Type B pancreatic cell (in vitro differentiated cells): ENCODE measurements at regions not wholly inside any gene's neighbourhood (a gene's known extent, or its start where the extent isn't known, plus 50 kb on each side); places are given as distances from the start of the nearest gene placed in this dataset.

Experiments used
- DNase-seq: peaks from one replicate; pipeline ENCODE4 v3.0.0; 2021; ENCODE audit warnings: mixed read lengths; ENCODE audit not compliant: unreplicated experiment; ENCODE audit errors: extremely low spot score
- H3K27ac Mint-ChIP-seq: 2 replicates; pipeline ENCODE4 v1.8.0; 2021; ENCODE audit warnings: mild to moderate bottlenecking, mixed read lengths
- H3K27me3 Mint-ChIP-seq: 2 replicates; pipeline ENCODE4 v1.8.0; 2021; ENCODE audit warnings: mixed read lengths
- H3K36me3 Mint-ChIP-seq: 2 replicates; pipeline ENCODE4 v1.8.0; 2021; ENCODE audit warnings: mixed read lengths
- H3K4me1 Mint-ChIP-seq: one replicate; pipeline ENCODE4 v1.8.0; 2021; ENCODE audit warnings: mixed read lengths; ENCODE audit not compliant: unreplicated experiment
- H3K4me3 Mint-ChIP-seq: 2 replicates; pipeline ENCODE4 v1.8.0; 2021; ENCODE audit warnings: mild to moderate bottlenecking, mixed read lengths
- H3K9me3 Mint-ChIP-seq: 2 replicates; pipeline ENCODE4 v1.8.0; 2021; ENCODE audit warnings: mixed read lengths
- CTCF ChIP-seq: fragments of 200-600 bp; sonication (generic); conservative IDR thresholded peaks from 2 replicates; pipeline ENCODE4 v1.5.0; 2021; ENCODE audit warnings: antibody characterized with exemption, mild to moderate bottlenecking

DNA sequence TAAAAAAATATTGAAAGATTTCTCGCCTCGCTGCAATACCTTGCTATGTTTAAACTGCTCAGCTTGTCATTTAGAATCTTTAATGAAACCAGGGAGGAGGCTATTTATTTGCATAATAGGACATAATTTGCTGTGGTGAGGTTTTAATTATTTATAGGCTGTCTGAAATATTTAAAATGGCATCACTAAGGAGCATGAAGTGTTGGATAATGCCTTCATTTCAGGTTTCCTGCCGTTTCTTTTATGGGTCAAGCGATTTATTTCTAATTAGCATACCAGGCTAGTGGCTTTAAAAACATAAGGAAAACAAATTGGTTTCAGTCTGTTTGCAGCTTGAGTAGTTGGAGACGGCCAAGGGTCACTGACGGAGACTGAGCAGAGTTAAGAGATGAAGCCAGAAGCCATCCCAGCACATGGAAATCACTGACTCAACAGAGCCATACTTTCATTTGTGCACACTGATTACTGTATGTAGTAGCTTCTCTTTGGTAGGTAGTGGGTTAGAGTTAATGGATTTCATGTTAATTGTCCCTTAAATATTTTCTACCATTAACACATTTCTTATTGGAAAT is 1962.4 kb upstream of the TENM3 start:
- Mint-ChIP-seq H3K36me3 (no peaks in the 10 kb centered on the region), H3K27me3 (no peaks in the 10 kb centered on the region), H3K9me3 (no peaks in the 10 kb centered on the region), H3K27ac (no peak overlapping the region), H3K4me3 (no peak overlapping the region), H3K4me1 (peaks cover 5% of the 10 kb centered on the region)
- no peak for TF ChIP-seq CTCF
- no peak for DNase-seq

- no peak overlapping the region for H3K27ac Mint-ChIP-seq
- H3K36me3 Mint-ChIP-seq = no peaks in the 10 kb centered on the region
- no peak for TF ChIP-seq CTCF
- no peak for DNase-seq
- H3K27me3 Mint-ChIP-seq = no peaks in the 10 kb centered on the region
- H3K9me3 Mint-ChIP-seq = no peaks in the 10 kb centered on the region
- peaks cover 5% of the 10 kb centered on the region for H3K4me1 Mint-ChIP-seq
- no peak overlapping the region for H3K4me3 Mint-ChIP-seq
These were observed 1961.5 kb upstream of the TENM3 start for GRCh38 chr4:180281724-180282123.

DNA sequence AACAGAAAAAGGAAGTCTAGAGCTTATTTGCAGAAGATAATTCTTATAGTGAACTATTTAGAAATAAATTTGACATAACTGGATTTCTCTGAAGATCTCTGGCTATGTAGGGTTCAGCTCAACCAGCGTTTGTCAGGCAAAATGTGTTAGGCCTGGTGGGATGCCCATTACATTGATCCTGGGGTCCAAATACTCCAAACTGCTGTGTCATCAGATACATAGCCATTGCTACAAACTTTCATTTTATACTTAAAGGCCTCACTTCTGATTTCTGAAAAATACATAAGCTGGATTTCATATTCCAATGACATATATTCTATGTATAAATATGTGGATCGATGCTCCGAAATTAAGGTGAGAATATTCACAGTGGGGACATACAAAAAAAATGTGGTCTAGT is 1958.9 kb upstream of the TENM3 start:
- H3K9me3 Mint-ChIP-seq = no peaks in the 10 kb centered on the region
- H3K27me3 Mint-ChIP-seq = no peaks in the 10 kb centered on the region

GRCh38 chr4:180285796-180286195 is 1957.4 kb upstream of the TENM3 start:
- no peaks in the 10 kb centered on the region for H3K27me3 Mint-ChIP-seq
- no peak overlapping the region for H3K4me3 Mint-ChIP-seq
- H3K9me3 Mint-ChIP-seq = no peaks in the 10 kb centered on the region
- DNase-seq = no peak
- no peaks in the 10 kb centered on the region for H3K36me3 Mint-ChIP-seq
- H3K27ac Mint-ChIP-seq = no peak overlapping the region
- H3K4me1 Mint-ChIP-seq = peaks cover 5% of the 10 kb centered on the region
- no peak for TF ChIP-seq CTCF

More for the DNA sequence above, 1958.9 kb upstream of the TENM3 start:
- Mint-ChIP-seq H3K4me1 (peaks cover 5% of the 10 kb centered on the region), H3K4me3 (no peak overlapping the region), H3K36me3 (no peaks in the 10 kb centered on the region), H3K27ac (no peak overlapping the region)
- no peak for DNase-seq
- no peak for TF ChIP-seq CTCF

- no peaks in the 10 kb centered on the region for H3K4me1 Mint-ChIP-seq
- H3K27me3 Mint-ChIP-seq = no peaks in the 10 kb centered on the region
- H3K36me3 Mint-ChIP-seq = no peaks in the 10 kb centered on the region
- H3K9me3 Mint-ChIP-seq = no peaks in the 10 kb centered on the region
- no peak for DNase-seq
- H3K27ac Mint-ChIP-seq = no peak overlapping the region
- TF ChIP-seq CTCF = no peak
- H3K4me3 Mint-ChIP-seq = no peak overlapping the region
These were observed 1950.9 kb upstream of the TENM3 start for GRCh38 chr4:180292339-180292738.
